Osteoblast (primary cell): ENCODE measurements at regions not wholly inside any gene's neighbourhood (a gene's known extent, or its start where the extent isn't known, plus 50 kb on each side); places are given as distances from the start of the nearest gene placed in this dataset.

ENCODE experiments used
- DNase-seq: peaks from one replicate; pipeline ENCODE4 v3.0.0; 2011; ENCODE audit warnings: low spot score, mixed read lengths; ENCODE audit not compliant: insufficient read length; ENCODE audit errors: missing footprints
- H2AFZ ChIP-seq: 2 replicates; pipeline ENCODE4 v1.6.0; 2011; ENCODE audit warnings: mild to moderate bottlenecking, low read length
- H3K27ac ChIP-seq: 2 replicates; pipeline ENCODE4 v1.5.1; 2011; ENCODE audit warnings: mild to moderate bottlenecking, low read depth, low read length, moderate library complexity
- H3K27me3 ChIP-seq: 2 replicates; pipeline ENCODE4 v1.6.0; 2012; ENCODE audit warnings: mild to moderate bottlenecking, control low read depth, inconsistent platforms, low read length, moderate library complexity; ENCODE audit not compliant: insufficient read depth
- H3K36me3 ChIP-seq: 2 replicates; pipeline ENCODE4 v1.5.1; 2011; ENCODE audit warnings: mild to moderate bottlenecking, low read length, control low read depth, moderate library complexity; ENCODE audit not compliant: insufficient read depth
- H3K4me1 ChIP-seq: 2 replicates; pipeline ENCODE4 v1.5.1; 2011; ENCODE audit warnings: mild to moderate bottlenecking, low read length, control low read depth, moderate library complexity; ENCODE audit not compliant: insufficient read depth
- H3K4me2 ChIP-seq: 2 replicates; pipeline ENCODE4 v1.6.0; 2011; ENCODE audit warnings: mild to moderate bottlenecking, low read length; ENCODE audit not compliant: insufficient read depth
- H3K4me3 ChIP-seq: fragments of 200-600 bp; sonication (generic); 3 replicates; pipeline ENCODE4 v1.5.1; 2012; ENCODE audit warnings: mild to moderate bottlenecking, low read length, inconsistent platforms; ENCODE audit not compliant: insufficient read depth
- H3K79me2 ChIP-seq: 2 replicates; pipeline ENCODE4 v1.6.0; 2012; ENCODE audit warnings: mild to moderate bottlenecking, low read length, control low read depth, inconsistent platforms; ENCODE audit not compliant: insufficient read depth
- H3K9me3 ChIP-seq: 2 replicates; pipeline ENCODE4 v1.5.1; 2011; ENCODE audit warnings: low read depth, low read length, control low read depth
- H4K20me1 ChIP-seq: 2 replicates; pipeline ENCODE4 v1.6.0; 2012; ENCODE audit warnings: mild to moderate bottlenecking, low read length, control low read depth; ENCODE audit not compliant: insufficient read depth
- CTCF ChIP-seq: IDR thresholded peaks from 2 replicates; pipeline ENCODE4 v1.5.1; 2011; ENCODE audit warnings: mild to moderate bottlenecking, low read depth, low read length, moderate library complexity; ENCODE audit errors: extremely low read depth

GRCh38 chr17:72567774-72568173, 447.0 kb downstream of the SOX9 start:
- H3K4me1 ChIP-seq = no peaks in the 10 kb centered on the region
- no peaks in the 10 kb centered on the region for H3K27me3 ChIP-seq
- no peaks in the 10 kb centered on the region for H3K9me3 ChIP-seq
- H4K20me1 ChIP-seq = peaks cover 38% of the 10 kb centered on the region
- no peak for TF ChIP-seq CTCF
- no peak overlapping the region for H3K4me3 ChIP-seq
- H3K36me3 ChIP-seq = no peaks in the 10 kb centered on the region
- H3K27ac ChIP-seq = no peak overlapping the region
- H2AFZ ChIP-seq = no peak overlapping the region
- DNase-seq = no peak
- H3K79me2 ChIP-seq = peaks cover 29% of the 10 kb centered on the region
- H3K4me2 ChIP-seq = no peak overlapping the region

- TF ChIP-seq CTCF = no peak
- no peak overlapping the region for H2AFZ ChIP-seq
- H3K4me1 ChIP-seq = no peaks in the 10 kb centered on the region
- no peaks in the 10 kb centered on the region for H3K36me3 ChIP-seq
- peaks cover 3% of the 10 kb centered on the region for H3K27me3 ChIP-seq
- H3K27ac ChIP-seq = no peak overlapping the region
- no peaks in the 10 kb centered on the region for H3K9me3 ChIP-seq
- DNase-seq = no peak
- no peak overlapping the region for H3K4me2 ChIP-seq
- H3K4me3 ChIP-seq = no peak overlapping the region
- H4K20me1 ChIP-seq = peaks cover 45% of the 10 kb centered on the region
- H3K79me2 ChIP-seq = peaks cover 33% of the 10 kb centered on the region
These were observed 448.5 kb downstream of the SOX9 start for GRCh38 chr17:72569148-72569946.

- Histone ChIP-seq H3K36me3 (no peaks in the 10 kb centered on the region), H3K4me2 (no peak overlapping the region), H3K79me2 (peaks cover 38% of the 10 kb centered on the region), H3K27me3 (peaks cover 3% of the 10 kb centered on the region), H3K4me3 (no peak overlapping the region), H3K4me1 (peaks cover 12% of the 10 kb centered on the region), H3K27ac (no peak overlapping the region), H3K9me3 (no peaks in the 10 kb centered on the region), H2AFZ (no peak overlapping the region), H4K20me1 (peaks cover 53% of the 10 kb centered on the region)
- DNase-seq = no peak
- TF ChIP-seq CTCF = no peak
These were observed 451.1 kb downstream of the SOX9 start for GRCh38 chr17:72571813-72572396.
